Psoas muscle (tissue), 7 donors: ENCODE measurements at regions not wholly inside any gene's neighbourhood (a gene's known extent, or its start where the extent isn't known, plus 50 kb on each side); places are given as distances from the start of the nearest gene placed in this dataset.

Experiments used
- ATAC-seq, 4 donors: fragments of 200-7000 bp; cut with Tn5 transposase; one replicate each; pipeline ENCODE4 v1.9.1; 2020; ENCODE audit warnings: moderate library complexity in 3 of 4, mild to moderate bottlenecking in 2 of 4
- DNase-seq, 2 donors: peaks; one replicate each; pipeline ENCODE4 v3.0.0-alpha.2; 2020
- H3K27ac ChIP-seq: fragments of 200-600 bp; one replicate; pipeline ENCODE4 v1.8.0; 2022
- H3K27me3 ChIP-seq, 3 donors: fragments of 200-600 bp in 1 of 3; one replicate each; pipeline versions ENCODE4 v1.6.1 to v1.8.0; 2013 to 2022; ENCODE audit warnings: low read length in 2 of 3, mild to moderate bottlenecking in 2 of 3, moderate library complexity in 1 of 3; ENCODE audit not compliant: insufficient read depth in 3 of 3
- H3K36me3 ChIP-seq, 2 donors: fragments of 200-600 bp in 1 of 2; one replicate each; pipeline versions ENCODE4 v1.6.1 to v1.8.0; 2013 to 2022; ENCODE audit warnings: low read depth in 1 of 2, mild to moderate bottlenecking in 1 of 2, moderate library complexity in 1 of 2; ENCODE audit not compliant: insufficient read depth in 1 of 2
- H3K4me1 ChIP-seq: fragments of 200-600 bp; one replicate; pipeline ENCODE4 v1.8.0; 2022
- H3K4me3 ChIP-seq: fragments of 200-600 bp; one replicate; pipeline ENCODE4 v1.8.0; 2022; ENCODE audit warnings: mild to moderate bottlenecking
- H3K9me3 ChIP-seq: fragments of 200-600 bp; one replicate; pipeline ENCODE4 v1.8.0; 2022
- WGBS, 3 donors: extraction: QIAGEN DNeasy Blood & Tissue Kit; methylation state at CpG; one replicate each; pipeline versions ENCODE4 v1.1.6 to v1.1.7; 2013; 5-methylcytosine and 5-hydroxymethylcytosine counted together
- intact Hi-C, 2 donors: fragments of 100-400 bp; cut with DNase I; formaldehyde crosslinking; loops; one replicate each; pipeline versions ENCODE4 v1.11.0 to v1.14.2; 2022
- TF ChIP-seq, protein P1 (sequence below): fragments of 200-600 bp; IDR thresholded peaks from one replicate; pipeline ENCODE4 v1.8.0; 2022; ENCODE audit warnings: antibody characterized with exemption
- donor health status: healthy with polysubstance abuse.
- donor health status: DM: no; HTN: no; CAD: no; lungs with moderate emphysema.
- donor health status: Bipolar disorder and iron deficiency.
- donor health status: healthy.
- donor health status: DM: yes; HTN: yes; CAD: no.
- donor health status: DM: no; HTN: no; CAD: no.
- donor health status: DM: yes; HTN: yes; CAD: no.

DNA sequence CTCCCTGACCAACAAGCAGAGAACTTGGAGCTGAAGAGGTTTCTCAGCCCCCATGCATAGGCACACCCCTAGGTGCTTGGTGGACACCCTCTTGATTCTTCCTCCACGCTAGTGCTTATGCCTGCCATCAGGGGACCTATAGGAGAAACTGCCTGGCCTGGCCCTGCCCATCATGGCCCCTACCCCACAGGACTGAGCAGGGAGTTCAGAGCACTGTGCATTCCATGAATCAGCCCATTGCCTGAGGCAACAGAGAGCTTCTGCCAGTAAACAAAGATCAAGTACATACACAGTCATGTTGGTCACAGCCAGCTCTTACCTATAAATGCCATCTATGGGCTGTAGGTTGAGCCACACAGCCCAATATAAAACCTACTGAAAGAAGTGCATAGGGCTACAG is 99.1 kb upstream of the EDNRA start:
- intact Hi-C loops: loop anchor here in 1 of 2 donors (5.0 kb wide), 1 partner anchor 1044 kb away; no protein-coding TSS in a partner anchor
- no peaks in the 10 kb centered on the region for H3K36me3 ChIP-seq
- H3K4me1 ChIP-seq: no peaks in the 10 kb centered on the region
- DNase-seq (no peak), ATAC-seq (no peak)
- TF ChIP-seq, protein P1, sequence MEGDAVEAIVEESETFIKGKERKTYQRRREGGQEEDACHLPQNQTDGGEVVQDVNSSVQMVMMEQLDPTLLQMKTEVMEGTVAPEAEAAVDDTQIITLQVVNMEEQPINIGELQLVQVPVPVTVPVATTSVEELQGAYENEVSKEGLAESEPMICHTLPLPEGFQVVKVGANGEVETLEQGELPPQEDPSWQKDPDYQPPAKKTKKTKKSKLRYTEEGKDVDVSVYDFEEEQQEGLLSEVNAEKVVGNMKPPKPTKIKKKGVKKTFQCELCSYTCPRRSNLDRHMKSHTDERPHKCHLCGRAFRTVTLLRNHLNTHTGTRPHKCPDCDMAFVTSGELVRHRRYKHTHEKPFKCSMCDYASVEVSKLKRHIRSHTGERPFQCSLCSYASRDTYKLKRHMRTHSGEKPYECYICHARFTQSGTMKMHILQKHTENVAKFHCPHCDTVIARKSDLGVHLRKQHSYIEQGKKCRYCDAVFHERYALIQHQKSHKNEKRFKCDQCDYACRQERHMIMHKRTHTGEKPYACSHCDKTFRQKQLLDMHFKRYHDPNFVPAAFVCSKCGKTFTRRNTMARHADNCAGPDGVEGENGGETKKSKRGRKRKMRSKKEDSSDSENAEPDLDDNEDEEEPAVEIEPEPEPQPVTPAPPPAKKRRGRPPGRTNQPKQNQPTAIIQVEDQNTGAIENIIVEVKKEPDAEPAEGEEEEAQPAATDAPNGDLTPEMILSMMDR: no peak
- no peaks in the 10 kb centered on the region for H3K9me3 ChIP-seq
- H3K27me3 ChIP-seq: no peaks in the 10 kb centered on the region
- no peak overlapping the region for H3K4me3 ChIP-seq
- no peak overlapping the region for H3K27ac ChIP-seq
- WGBS, 3 donors: 68 to 80% (median 79%) methylated on average over 1 of the region's 1 CpG

DNA sequence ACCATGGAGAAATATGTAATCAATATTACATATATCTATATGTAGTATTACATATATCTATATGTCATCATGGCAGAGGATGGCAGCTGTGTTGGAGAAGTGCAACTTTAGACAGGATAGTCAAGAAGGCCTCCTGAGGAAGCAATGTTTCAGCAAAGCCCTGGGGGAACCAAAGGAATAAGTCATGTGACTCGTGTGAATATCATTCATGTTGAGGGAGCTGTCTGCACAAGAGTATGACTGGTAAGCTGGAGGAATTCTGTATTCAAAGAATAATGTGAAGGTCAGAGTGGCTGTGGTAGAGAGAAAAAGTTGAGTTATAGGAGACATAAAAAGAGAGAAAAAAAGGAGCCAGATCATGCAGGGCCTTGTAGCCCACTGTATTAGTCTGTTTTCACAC is 92.9 kb upstream of the EDNRA start:
- TF ChIP-seq, protein P1: no peak
- Histone ChIP-seq H3K36me3 (no peaks in the 10 kb centered on the region), H3K27ac (no peak overlapping the region), H3K4me1 (no peaks in the 10 kb centered on the region), H3K9me3 (no peaks in the 10 kb centered on the region), H3K4me3 (no peak overlapping the region), H3K27me3 (peaks cover 0 to 3% (median 0%) of the 10 kb centered on the region in 3 donors)
- DNase-seq (no peak), ATAC-seq (no peak)
- intact Hi-C loops: no loop called here
- WGBS, 3 donors: 48 to 63% (median 56%) methylated on average over 1 of the region's 1 CpG

DNA sequence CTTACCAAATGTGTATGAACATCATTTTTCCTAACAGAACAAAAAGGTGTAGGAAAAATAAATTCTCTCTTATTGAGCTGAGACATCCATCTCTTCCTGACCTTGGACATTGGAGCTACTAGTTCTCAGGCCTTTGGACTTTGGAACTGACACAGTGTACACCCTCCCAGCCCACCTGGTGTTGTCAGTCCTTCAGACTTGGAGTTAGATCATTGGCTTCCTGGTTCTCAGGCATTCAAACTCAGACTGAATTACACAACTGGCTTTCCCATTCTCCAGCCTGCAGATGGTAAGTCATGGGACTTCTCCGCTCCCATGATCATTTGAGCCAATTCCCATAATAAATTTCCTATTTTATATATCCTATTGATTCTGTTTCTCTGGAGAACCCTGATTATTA is 84.8 kb upstream of the EDNRA start:
- Histone ChIP-seq H3K27me3 (no peaks in the 10 kb centered on the region), H3K9me3 (no peaks in the 10 kb centered on the region), H3K36me3 (no peaks in the 10 kb centered on the region), H3K4me3 (no peak overlapping the region), H3K4me1 (no peaks in the 10 kb centered on the region), H3K27ac (no peak overlapping the region)
- DNase-seq (no peak), ATAC-seq (no peak)
- 0 to 48% (median 0%) methylated on average over 1 of the region's 1 CpG for WGBS, 3 donors
- TF ChIP-seq, protein P1: no peak
- intact Hi-C loops: no loop called here

DNA sequence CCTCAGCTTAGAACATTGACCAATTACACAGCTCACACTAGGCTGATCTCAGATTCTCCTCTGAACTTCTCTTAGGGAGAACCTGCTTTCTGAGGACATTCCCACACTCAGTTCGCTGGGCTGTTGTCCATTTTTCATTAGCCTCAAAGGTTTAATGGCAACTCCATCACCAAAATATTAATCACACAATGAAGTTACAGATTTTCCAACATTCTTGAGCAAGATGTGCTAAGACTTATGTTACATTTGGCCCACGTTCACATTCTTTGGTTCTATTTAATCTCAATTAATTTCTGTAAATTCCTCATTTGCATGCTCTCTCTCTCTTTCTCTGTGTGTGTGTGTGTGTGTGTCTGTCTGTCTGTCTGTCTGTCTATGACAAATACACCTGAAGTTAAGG is 82.3 kb upstream of the EDNRA start:
- Histone ChIP-seq H3K4me3 (no peak overlapping the region), H3K36me3 (no peaks in the 10 kb centered on the region), H3K27me3 (no peaks in the 10 kb centered on the region), H3K4me1 (no peaks in the 10 kb centered on the region), H3K27ac (no peak overlapping the region), H3K9me3 (no peaks in the 10 kb centered on the region)
- no peak for DNase-seq
- intact Hi-C loops: no loop called here
- 50 to 57% (median 52%) methylated on average over 2 of the region's 2 CpGs for WGBS, 3 donors
- TF ChIP-seq, protein P1: no peak
- no peak for ATAC-seq

DNA sequence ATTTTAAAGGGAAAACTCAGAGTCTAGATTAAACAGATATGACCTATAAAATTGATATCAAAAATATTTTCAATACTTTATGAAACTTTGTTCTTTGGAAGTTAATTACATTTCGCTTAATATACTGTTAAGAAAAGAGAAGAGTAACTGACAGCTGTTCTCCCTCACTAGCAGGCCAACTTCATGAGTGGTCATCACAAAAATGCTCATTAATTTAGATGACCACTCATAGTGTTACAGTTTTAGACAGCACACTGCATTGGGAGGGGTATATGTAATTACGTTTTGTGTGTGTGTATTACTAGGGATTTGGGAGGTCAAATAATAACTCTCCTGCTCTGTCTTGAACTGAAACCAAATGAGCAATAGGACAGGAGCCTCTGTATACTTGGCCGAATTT is 80.2 kb upstream of the EDNRA start:
- Histone ChIP-seq H3K4me1 (no peaks in the 10 kb centered on the region), H3K4me3 (no peak overlapping the region), H3K36me3 (no peaks in the 10 kb centered on the region), H3K27me3 (no peaks in the 10 kb centered on the region), H3K9me3 (no peaks in the 10 kb centered on the region), H3K27ac (no peak overlapping the region)
- DNase-seq: no peak
- TF ChIP-seq, protein P1: no peak
- WGBS, 3 donors: 84 to 89% (median 87%) methylated on average over 3 of the region's 3 CpGs
- intact Hi-C loops: no loop called here
- ATAC-seq: no peak
